IMR-90 (cell line): ENCODE measurements at regions not wholly inside any gene's neighbourhood (a gene's known extent, or its start where the extent isn't known, plus 50 kb on each side); places are given as distances from the start of the nearest gene placed in this dataset.

Source experiments
- ATAC-seq: fragments of 200-7000 bp; cut with Tn5 transposase; 2 replicates; pipeline ENCODE4 v1.9.1; 2020; ENCODE audit warnings: low read depth, mild to moderate bottlenecking, moderate library complexity
- BruUV-seq: library from RNA; stranded (reverse); fragments of 400-500 nt; replicated peaks from 2 replicates; lab custom pipeline; 2021; lab: Mats Ljungman, UMichigan
- CTCF ChIA-PET: fragments of 300-600 bp; formaldehyde crosslinking; extraction: SDS; loops from one replicate; lab custom pipeline; 2021; ENCODE audit warnings: antibody characterized with exemption; lab: Yijun Ruan, JAX
- POLR2A ChIA-PET: fragments of 300-600 bp; sonication (Branson Sonifier 250); formaldehyde crosslinking; loops from one replicate; lab custom pipeline; 2022; ENCODE audit warnings: antibody characterized with exemption; ENCODE audit not compliant: unreplicated experiment; lab: Charles Lee
- DNase-seq: peaks from one replicate; pipeline ENCODE4 v3.0.0; 2013
- H2AFZ ChIP-seq: replicated peaks from 2 replicates; pipeline ENCODE3; 2013; ENCODE audit warnings: low read length, mild to moderate bottlenecking; ENCODE audit not compliant: poor library complexity
- H2AK5ac ChIP-seq: 2 replicates; pipeline ENCODE4 v1.6.1; 2013; ENCODE audit warnings: low read depth, low read length, inconsistent platforms
- H2AK9ac ChIP-seq: replicated peaks from 2 replicates; pipeline ENCODE3; 2013; ENCODE audit warnings: mild to moderate bottlenecking, low read depth, low read length, moderate library complexity; ENCODE audit not compliant: poor library complexity
- H2BK120ac ChIP-seq: 2 replicates; pipeline ENCODE4 v1.6.1; 2013; ENCODE audit warnings: low read depth, low read length, inconsistent platforms
- H2BK15ac ChIP-seq: 3 replicates; pipeline ENCODE4 v1.6.1; 2013; ENCODE audit warnings: low read depth, low read length, inconsistent platforms
- H2BK20ac ChIP-seq: 2 replicates; pipeline ENCODE4 v1.6.1; 2013; ENCODE audit warnings: low read depth, mild to moderate bottlenecking, inconsistent platforms, low read length, moderate library complexity
- H2BK5ac ChIP-seq: 2 replicates; pipeline ENCODE4 v1.6.1; 2013; ENCODE audit warnings: mild to moderate bottlenecking, low read depth, low read length, inconsistent platforms; ENCODE audit not compliant: poor library complexity, severe bottlenecking
- H3K14ac ChIP-seq: replicated peaks from 2 replicates; pipeline ENCODE4 v1.6.1; 2013; ENCODE audit warnings: low read depth, low read length, inconsistent platforms
- H3K18ac ChIP-seq: 2 replicates; pipeline ENCODE4 v1.6.1; 2013; ENCODE audit warnings: low read depth, low read length, control low read depth
- H3K23ac ChIP-seq: 2 replicates; pipeline ENCODE4 v1.6.1; 2013; ENCODE audit warnings: low read depth, low read length, inconsistent platforms
- H3K27ac ChIP-seq: 2 replicates; pipeline ENCODE4 v1.5.1; 2013; ENCODE audit warnings: mild to moderate bottlenecking, control low read depth, low read length; ENCODE audit not compliant: insufficient read depth
- H3K27me3 ChIP-seq: 2 replicates; pipeline ENCODE4 v1.6.1; 2013; ENCODE audit warnings: low read length; ENCODE audit not compliant: control insufficient read depth, insufficient read depth
- H3K36me3 ChIP-seq: 2 replicates; pipeline ENCODE4 v1.6.1; 2013; ENCODE audit warnings: low read length, mixed read lengths; ENCODE audit not compliant: control insufficient read depth, insufficient read depth
- H3K4ac ChIP-seq: 2 replicates; pipeline ENCODE4 v1.6.1; 2013; ENCODE audit warnings: low read depth, low read length, inconsistent platforms
- H3K4me1 ChIP-seq: 2 replicates; pipeline ENCODE4 v1.6.1; 2013; ENCODE audit warnings: low read length, mixed read lengths; ENCODE audit not compliant: control insufficient read depth, insufficient read depth
- H3K4me2 ChIP-seq: 2 replicates; pipeline ENCODE4 v1.6.1; 2013; ENCODE audit warnings: low read depth, mild to moderate bottlenecking, control low read depth, low read length, moderate library complexity
- H3K4me3 ChIP-seq: 2 replicates; pipeline ENCODE4 v1.5.1; 2013; ENCODE audit warnings: low read depth, mild to moderate bottlenecking, control low read depth, low read length, moderate library complexity; ENCODE audit not compliant: insufficient read depth
- H3K56ac ChIP-seq: 2 replicates; pipeline ENCODE4 v1.6.1; 2013; ENCODE audit warnings: low read length, inconsistent platforms; ENCODE audit not compliant: insufficient read depth; ENCODE audit errors: extremely low read depth
- H3K79me1 ChIP-seq, 2 experiments: 2 replicates each; pipeline ENCODE4 v1.6.1; 2013; ENCODE audit warnings: low read length in 2 of 2, inconsistent platforms in 1 of 2, low read depth in 1 of 2
- H3K9ac ChIP-seq: 2 replicates; pipeline ENCODE4 v1.6.1; 2013; ENCODE audit warnings: low read depth, low read length, control low read depth
- H3K9me1 ChIP-seq: 2 replicates; pipeline ENCODE4 v1.6.1; 2013; ENCODE audit warnings: low read length, inconsistent platforms; ENCODE audit not compliant: insufficient read depth
- H3K9me3 ChIP-seq: 2 replicates; pipeline ENCODE4 v1.6.1; 2013; ENCODE audit warnings: low read length; ENCODE audit not compliant: control insufficient read depth, insufficient read depth
- H4K20me1 ChIP-seq: 2 replicates; pipeline ENCODE4 v1.6.1; 2013; ENCODE audit warnings: low read length, inconsistent platforms; ENCODE audit not compliant: insufficient read depth
- H4K5ac ChIP-seq: 2 replicates; pipeline ENCODE4 v1.6.1; 2013; ENCODE audit warnings: mild to moderate bottlenecking, low read depth, low read length, control low read depth
- H4K8ac ChIP-seq, 2 experiments: 2 replicates each; pipeline ENCODE4 v1.6.1; 2013; ENCODE audit warnings: low read depth in 2 of 2, low read length in 2 of 2, control low read depth in 1 of 2, inconsistent platforms in 1 of 2
- H4K91ac ChIP-seq: 2 replicates; pipeline ENCODE4 v1.6.1; 2013; ENCODE audit warnings: low read depth, low read length, inconsistent platforms; ENCODE audit not compliant: insufficient read depth
- BHLHE40 ChIP-seq: fragments of 150-350 bp; IDR thresholded peaks from 2 replicates; pipeline ENCODE4 v1.6.1; 2016; ENCODE audit warnings: mild to moderate bottlenecking, low read depth, low read length
- MAFK ChIP-seq: IDR thresholded peaks from 2 replicates; pipeline ENCODE4 v1.6.1; 2012; ENCODE audit warnings: low read depth, low read length, improper control_type of control experiment
- WGBS, 2 experiments: methylation state at CpG; one replicate each; pipeline versions ENCODE4 v1.1.5 to v1.1.7; 2013; ENCODE audit warnings: missing lambda C conversion rate in 2 of 2; ENCODE audit not compliant: insufficient read length in 1 of 2; ENCODE audit errors: extremely low coverage in 2 of 2; 5-methylcytosine and 5-hydroxymethylcytosine counted together
- dilution Hi-C: fragments of 300-500 bp; cut with HindIII; formaldehyde crosslinking; loops from one replicate; pipeline ENCODE4 v1.14.3; 2018; ENCODE audit warnings: low sequenced_read_pairs; ENCODE audit not compliant: unreplicated experiment
- in situ Hi-C: fragments of 300-500 bp; cut with MboI; formaldehyde crosslinking; loops from 3 replicates; pipeline ENCODE4 v1.14.3; 2019; ENCODE audit warnings: low sequenced_read_pairs, inconsistent platforms, mixed read lengths
- intact Hi-C: fragments of 100-400 bp; cut with micrococcal nuclease; formaldehyde crosslinking; loops from 2 replicates; pipeline ENCODE4 v1.10.0; 2022

GRCh38 chr2:103324671-103325070, 562.8 kb downstream of the TMEM182 start:
- CTCF ChIA-PET = no interaction called here
- no peak overlapping the region for H3K56ac ChIP-seq
- no peak overlapping the region for H2AK9ac ChIP-seq
- dilution Hi-C loops = no loop called here
- no peak overlapping the region for H4K5ac ChIP-seq
- no peaks in the 10 kb centered on the region for H3K9me3 ChIP-seq
- H3K18ac ChIP-seq = no peak overlapping the region
- no peaks in the 10 kb centered on the region for H4K20me1 ChIP-seq
- no peak overlapping the region for H2AK5ac ChIP-seq
- H3K4me3 ChIP-seq = no peak overlapping the region
- H2BK20ac ChIP-seq = no peak overlapping the region
- H3K27me3 ChIP-seq = no peaks in the 10 kb centered on the region
- H3K14ac ChIP-seq = no peak overlapping the region
- no peak overlapping the region for H2AFZ ChIP-seq
- no peak overlapping the region for H3K4me2 ChIP-seq
- no peaks in the 10 kb centered on the region for H3K36me3 ChIP-seq
- no peaks in the 10 kb centered on the region for H3K79me1 ChIP-seq
- no peak overlapping the region for H3K27ac ChIP-seq
- H3K23ac ChIP-seq = no peak overlapping the region
- no peak overlapping the region for H4K8ac ChIP-seq
- no peak overlapping the region for H4K91ac ChIP-seq
- H3K4ac ChIP-seq = no peak overlapping the region
- BruUV-seq = no TSS peak
- H2BK5ac ChIP-seq = no peak overlapping the region
- in situ Hi-C loops = no loop called here
- TF ChIP-seq BHLHE40 = no peak
- no peak for TF ChIP-seq MAFK
- no peak overlapping the region for H3K9ac ChIP-seq
- H2BK120ac ChIP-seq = no peak overlapping the region
- no peak overlapping the region for H2BK15ac ChIP-seq
- no peak for DNase-seq
- no peaks in the 10 kb centered on the region for H3K4me1 ChIP-seq
- POLR2A ChIA-PET = no interaction called here
- H3K9me1 ChIP-seq = no peaks in the 10 kb centered on the region
- intact Hi-C loops = no loop called here
- no peak for ATAC-seq
- WGBS, 2 experiments = no CpG with 5 or more reads among the region's 2 CpGs
